Mesenchymal stem cell (in vitro differentiated cells and primary cell): ENCODE measurements at regions not wholly inside any gene's neighbourhood (a gene's known extent, or its start where the extent isn't known, plus 50 kb on each side); places are given as distances from the start of the nearest gene placed in this dataset.
A peak's percentile ranks its signal among the peaks of the same experiment; 100 is the strongest.

Experiments
- DNase-seq: peaks from one replicate; pipeline ENCODE4 v3.0.0-alpha.2; 2013
- H2AFZ ChIP-seq: one replicate; pipeline ENCODE4 v1.6.1; 2013; ENCODE audit warnings: low read depth, mild to moderate bottlenecking, control low read depth, inconsistent platforms, low read length, moderate library complexity
- H2AK5ac ChIP-seq: 2 replicates; pipeline ENCODE4 v1.6.1; 2013; ENCODE audit warnings: low read length, moderate library complexity, mild to moderate bottlenecking, inconsistent platforms; ENCODE audit not compliant: severe bottlenecking
- H2BK120ac ChIP-seq: one replicate; pipeline ENCODE4 v1.6.1; 2013; ENCODE audit warnings: low read depth, mild to moderate bottlenecking, inconsistent platforms, low read length, moderate library complexity
- H2BK12ac ChIP-seq, 2 experiments: one replicate each; pipeline ENCODE4 v1.6.1; 2013; ENCODE audit warnings: inconsistent platforms in 2 of 2, low read length in 2 of 2, mild to moderate bottlenecking in 2 of 2, moderate library complexity in 2 of 2, control low read depth in 1 of 2
- H2BK15ac ChIP-seq: one replicate; pipeline ENCODE4 v1.6.1; 2013; ENCODE audit warnings: mild to moderate bottlenecking, low read depth, inconsistent platforms; ENCODE audit not compliant: poor library complexity, severe bottlenecking
- H2BK5ac ChIP-seq: 2 replicates; pipeline ENCODE4 v1.6.1; 2013; ENCODE audit warnings: low read depth, mild to moderate bottlenecking, low read length, control low read depth, inconsistent platforms; ENCODE audit not compliant: poor library complexity, severe bottlenecking
- H3K14ac ChIP-seq, 2 experiments: one replicate each; pipeline ENCODE4 v1.6.1; 2013; ENCODE audit warnings: inconsistent platforms in 2 of 2, low read length in 2 of 2, control low read depth in 1 of 2, mild to moderate bottlenecking in 1 of 2, moderate library complexity in 1 of 2
- H3K18ac ChIP-seq, 2 experiments: one replicate each; pipeline ENCODE4 v1.6.1; 2013; ENCODE audit warnings: inconsistent platforms in 2 of 2, low read length in 2 of 2, control low read depth in 1 of 2, low read depth in 1 of 2, mild to moderate bottlenecking in 1 of 2
- H3K23ac ChIP-seq, 2 experiments: one replicate each; pipeline ENCODE4 v1.6.1; 2013; ENCODE audit warnings: inconsistent platforms in 2 of 2, low read length in 2 of 2, mild to moderate bottlenecking in 2 of 2, moderate library complexity in 2 of 2, control low read depth in 1 of 2
- H3K27ac ChIP-seq: 2 replicates; pipeline ENCODE4 v1.5.1; 2013; ENCODE audit warnings: mild to moderate bottlenecking, moderate library complexity, low read length, control low read depth, inconsistent platforms; ENCODE audit not compliant: poor library complexity, severe bottlenecking
- H3K27me3 ChIP-seq, 2 experiments: 2 replicates each; pipeline versions ENCODE4 v1.6.1 to v1.7.0; 2013; ENCODE audit warnings: low read length in 2 of 2, mild to moderate bottlenecking in 2 of 2, moderate library complexity in 2 of 2, control low read depth in 1 of 2, inconsistent platforms in 1 of 2; ENCODE audit not compliant: control insufficient read depth in 1 of 2, insufficient read depth in 1 of 2
- H3K36me3 ChIP-seq, 2 experiments: 2 replicates each; pipeline versions ENCODE4 v1.6.1 to v1.7.0; 2013; ENCODE audit warnings: low read length in 2 of 2, control low read depth in 1 of 2, inconsistent platforms in 1 of 2, low read depth in 1 of 2, mild to moderate bottlenecking in 1 of 2; ENCODE audit not compliant: insufficient read depth in 2 of 2, control insufficient read depth in 1 of 2
- H3K4ac ChIP-seq, 2 experiments: one replicate each; pipeline ENCODE4 v1.6.1; 2013; ENCODE audit warnings: inconsistent platforms in 2 of 2, low read length in 2 of 2, mild to moderate bottlenecking in 2 of 2, moderate library complexity in 2 of 2, control low read depth in 1 of 2, low read depth in 1 of 2
- H3K4me1 ChIP-seq: 2 replicates; pipeline ENCODE4 v1.6.1; 2013; ENCODE audit warnings: low read depth, low read length, control low read depth; ENCODE audit not compliant: control insufficient read depth, insufficient read depth
- H3K4me2 ChIP-seq: 2 replicates; pipeline ENCODE4 v1.6.1; 2013; ENCODE audit warnings: low read length, mild to moderate bottlenecking, inconsistent platforms; ENCODE audit not compliant: poor library complexity, severe bottlenecking
- H3K4me3 ChIP-seq, 2 experiments: 2 replicates each; pipeline versions ENCODE4 v1.5.1 to v1.7.0; 2013; ENCODE audit warnings: low read length in 2 of 2, mild to moderate bottlenecking in 2 of 2, control low read depth in 1 of 2, low read depth in 1 of 2; ENCODE audit not compliant: insufficient read depth in 1 of 2
- H3K79me1 ChIP-seq: replicated peaks from 2 replicates; pipeline ENCODE4 v1.6.1; 2013; ENCODE audit warnings: mild to moderate bottlenecking, control low read depth, low read length, inconsistent platforms; ENCODE audit not compliant: poor library complexity, severe bottlenecking
- H3K9ac ChIP-seq: 2 replicates; pipeline ENCODE4 v1.7.0; 2013; ENCODE audit warnings: mild to moderate bottlenecking, low read length, moderate library complexity
- H3K9me3 ChIP-seq: 2 replicates; pipeline ENCODE4 v1.7.0; 2013; ENCODE audit warnings: mild to moderate bottlenecking, low read length; ENCODE audit not compliant: control insufficient read depth
- H4K8ac ChIP-seq: one replicate; pipeline ENCODE4 v1.6.1; 2013; ENCODE audit warnings: inconsistent platforms, mild to moderate bottlenecking, low read length, moderate library complexity
- H4K91ac ChIP-seq: one replicate; pipeline ENCODE4 v1.6.1; 2013; ENCODE audit warnings: mild to moderate bottlenecking, low read length, inconsistent platforms
- WGBS: methylation state at CpG from one replicate; pipeline ENCODE4 v1.1.7; 2013; ENCODE audit warnings: mixed read lengths; 5-methylcytosine and 5-hydroxymethylcytosine counted together

DNA sequence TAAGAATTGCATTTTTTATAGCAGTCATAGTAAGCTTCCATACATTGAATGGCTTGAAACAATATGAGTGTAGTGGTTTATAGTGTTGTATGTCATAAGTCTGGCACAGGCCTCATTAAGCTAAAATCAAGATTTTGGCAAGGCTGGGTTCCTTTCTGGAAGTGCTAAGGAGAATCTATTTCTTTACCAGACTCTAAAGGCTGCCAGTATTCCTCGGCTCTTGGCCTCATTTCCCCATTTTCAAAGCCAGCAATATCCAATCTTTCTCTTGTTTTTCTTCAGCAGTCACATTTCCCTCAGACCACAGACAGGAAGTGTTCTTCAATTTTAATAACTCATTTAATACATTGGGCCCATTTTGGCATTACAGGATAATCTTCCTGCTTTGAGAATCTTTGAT is 1155.5 kb upstream of the PABPC4L start:
- no peaks in the 10 kb centered on the region for H3K4me1 ChIP-seq
- no peaks in the 10 kb centered on the region for H3K27me3 ChIP-seq
- no peak overlapping the region for H3K27ac ChIP-seq
- no peak overlapping the region for H4K91ac ChIP-seq
- 97% methylated on average over 1 of the region's 1 CpG for WGBS
- H3K14ac ChIP-seq = no peak overlapping the region
- no peaks in the 10 kb centered on the region for H3K36me3 ChIP-seq
- H2BK15ac ChIP-seq = no peak overlapping the region
- H3K9ac ChIP-seq = no peak overlapping the region
- H2AFZ ChIP-seq = no peak overlapping the region
- H4K8ac ChIP-seq = no peak overlapping the region
- H3K23ac ChIP-seq = no peak overlapping the region
- H2BK5ac ChIP-seq = peak overlapping the region; percentile 12
- no peak overlapping the region for H3K4ac ChIP-seq
- H3K18ac ChIP-seq = no peak overlapping the region
- no peak overlapping the region for H3K4me3 ChIP-seq
- no peak overlapping the region for H3K4me2 ChIP-seq
- H3K9me3 ChIP-seq = no peaks in the 10 kb centered on the region
- H3K79me1 ChIP-seq = no peaks in the 10 kb centered on the region
- no peak overlapping the region for H2BK120ac ChIP-seq
- no peak for DNase-seq
- H2BK12ac ChIP-seq = no peak overlapping the region
- H2AK5ac ChIP-seq = no peak overlapping the region

DNA sequence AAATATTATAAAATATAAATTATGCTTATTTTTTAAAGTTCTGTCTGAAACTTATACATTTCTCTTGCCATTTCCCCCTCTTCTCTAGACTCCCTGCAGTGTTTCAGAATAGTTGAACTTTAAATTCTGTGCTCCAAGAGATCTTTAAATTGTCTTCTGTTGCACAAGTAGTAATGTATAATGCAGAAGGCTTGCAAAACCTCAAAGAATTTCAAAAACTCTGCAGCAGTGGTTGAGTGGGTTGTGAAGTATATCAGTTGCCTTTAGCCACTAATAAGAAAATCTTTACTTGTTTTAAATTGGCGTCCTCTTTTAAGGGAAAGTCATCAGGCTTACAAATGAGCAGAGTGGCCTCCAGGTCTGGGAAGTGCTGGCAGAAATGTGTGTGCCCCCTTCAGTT is 1153.3 kb upstream of the PABPC4L start:
- Histone ChIP-seq H3K4me2 (no peak overlapping the region), H3K4ac (no peak overlapping the region), H2AFZ (no peak overlapping the region), H3K4me3 (no peak overlapping the region), H3K79me1 (no peaks in the 10 kb centered on the region), H3K14ac (no peak overlapping the region), H3K9ac (no peak overlapping the region), H3K4me1 (no peaks in the 10 kb centered on the region), H4K8ac (no peak overlapping the region), H3K36me3 (no peaks in the 10 kb centered on the region), H3K27me3 (no peaks in the 10 kb centered on the region), H2BK15ac (no peak overlapping the region), H2BK12ac (no peak overlapping the region), H4K91ac (no peak overlapping the region), H2BK120ac (no peak overlapping the region), H3K27ac (no peak overlapping the region), H2AK5ac (no peak overlapping the region), H2BK5ac (no peak overlapping the region), H3K9me3 (no peaks in the 10 kb centered on the region), H3K18ac (no peak overlapping the region), H3K23ac (no peak overlapping the region)
- no peak for DNase-seq
- WGBS = 93% methylated on average over 1 of the region's 1 CpG

DNA sequence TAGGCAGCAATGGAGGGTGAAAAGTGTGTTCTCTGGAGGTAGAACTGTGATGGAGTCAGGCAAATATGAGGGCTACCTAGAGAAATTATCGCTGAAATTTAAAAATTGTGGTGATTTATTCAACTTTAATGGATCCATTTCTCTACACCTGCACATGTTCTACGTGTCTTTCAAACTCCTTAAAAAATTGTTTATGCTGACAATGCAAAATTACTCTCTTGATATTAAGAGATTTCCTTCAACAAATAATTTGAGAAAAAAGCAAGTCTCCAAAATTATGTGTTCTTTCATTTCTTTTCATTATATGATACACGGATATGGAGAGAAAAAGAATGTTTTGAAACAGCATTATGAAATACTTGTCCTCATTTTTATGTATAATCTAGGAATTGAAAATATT is 1151.4 kb upstream of the PABPC4L start:
- no peak overlapping the region for H2BK15ac ChIP-seq
- DNase-seq = no peak
- no peak overlapping the region for H3K9ac ChIP-seq
- no peaks in the 10 kb centered on the region for H3K4me1 ChIP-seq
- no peak overlapping the region for H4K91ac ChIP-seq
- H3K18ac ChIP-seq = no peak overlapping the region
- H3K14ac ChIP-seq = no peak overlapping the region
- H3K36me3 ChIP-seq = no peaks in the 10 kb centered on the region
- no peak overlapping the region for H2BK12ac ChIP-seq
- H3K23ac ChIP-seq = no peak overlapping the region
- H3K4ac ChIP-seq = no peak overlapping the region
- H2BK120ac ChIP-seq = no peak overlapping the region
- H3K27ac ChIP-seq = no peak overlapping the region
- no peaks in the 10 kb centered on the region for H3K27me3 ChIP-seq
- no peaks in the 10 kb centered on the region for H3K79me1 ChIP-seq
- H2AFZ ChIP-seq = no peak overlapping the region
- H2AK5ac ChIP-seq = no peak overlapping the region
- H3K4me3 ChIP-seq = no peak overlapping the region
- no peak overlapping the region for H3K4me2 ChIP-seq
- no peaks in the 10 kb centered on the region for H3K9me3 ChIP-seq
- 100% methylated on average over 1 of the region's 3 CpGs for WGBS
- H2BK5ac ChIP-seq = no peak overlapping the region
- H4K8ac ChIP-seq = no peak overlapping the region

DNA sequence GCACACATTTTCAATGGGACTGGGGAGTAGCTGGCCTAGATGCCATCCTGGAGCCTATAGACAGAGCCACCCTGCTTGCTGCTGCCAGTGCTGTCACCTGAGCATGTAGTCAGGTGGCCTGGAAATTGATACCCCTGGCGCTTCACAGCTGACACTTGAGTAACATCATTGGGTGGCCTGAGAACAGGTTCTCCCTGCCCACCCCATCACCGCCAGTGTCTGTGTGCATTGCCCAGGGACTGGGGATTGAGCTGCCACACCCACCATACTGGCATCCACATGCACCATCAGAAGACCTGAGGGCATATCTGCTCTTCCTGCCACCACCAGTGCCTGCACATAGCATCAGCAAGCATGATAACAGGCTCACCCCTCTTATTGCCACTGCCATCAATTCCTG is 1142.9 kb upstream of the PABPC4L start:
- no peak overlapping the region for H2AK5ac ChIP-seq
- 80% methylated on average over 2 of the region's 2 CpGs for WGBS
- no peak overlapping the region for H3K4me2 ChIP-seq

More for the DNA sequence above, 1142.9 kb upstream of the PABPC4L start:
- no peak overlapping the region for H4K8ac ChIP-seq
- no peak overlapping the region for H3K4me3 ChIP-seq
- no peak for DNase-seq
- no peak overlapping the region for H2BK120ac ChIP-seq
- no peak overlapping the region for H2BK15ac ChIP-seq
- H2BK12ac ChIP-seq = no peak overlapping the region
- no peaks in the 10 kb centered on the region for H3K36me3 ChIP-seq
- H3K18ac ChIP-seq = no peak overlapping the region
- no peak overlapping the region for H3K23ac ChIP-seq
- H3K4me1 ChIP-seq = no peaks in the 10 kb centered on the region
- no peak overlapping the region for H3K4ac ChIP-seq
- no peaks in the 10 kb centered on the region for H3K79me1 ChIP-seq
- no peak overlapping the region for H3K9ac ChIP-seq
- H3K27ac ChIP-seq = no peak overlapping the region
- H4K91ac ChIP-seq = no peak overlapping the region
- H3K27me3 ChIP-seq = no peaks in the 10 kb centered on the region
- no peak overlapping the region for H2BK5ac ChIP-seq
- no peak overlapping the region for H3K14ac ChIP-seq
- H2AFZ ChIP-seq = no peak overlapping the region
- peaks cover 9% of the 10 kb centered on the region for H3K9me3 ChIP-seq
